Fibroblast of skin of back (primary cell): ENCODE measurements at regions not wholly inside any gene's neighbourhood (a gene's known extent, or its start where the extent isn't known, plus 50 kb on each side); places are given as distances from the start of the nearest gene placed in this dataset.

Source experiments
- DNase-seq: peaks from one replicate; pipeline ENCODE4 v3.0.0-alpha.2; 2013

- DNase-seq: no peak
Observed at GRCh38 chr12:124726596-124727263, 136.9 kb downstream of the SCARB1 start.

DNA sequence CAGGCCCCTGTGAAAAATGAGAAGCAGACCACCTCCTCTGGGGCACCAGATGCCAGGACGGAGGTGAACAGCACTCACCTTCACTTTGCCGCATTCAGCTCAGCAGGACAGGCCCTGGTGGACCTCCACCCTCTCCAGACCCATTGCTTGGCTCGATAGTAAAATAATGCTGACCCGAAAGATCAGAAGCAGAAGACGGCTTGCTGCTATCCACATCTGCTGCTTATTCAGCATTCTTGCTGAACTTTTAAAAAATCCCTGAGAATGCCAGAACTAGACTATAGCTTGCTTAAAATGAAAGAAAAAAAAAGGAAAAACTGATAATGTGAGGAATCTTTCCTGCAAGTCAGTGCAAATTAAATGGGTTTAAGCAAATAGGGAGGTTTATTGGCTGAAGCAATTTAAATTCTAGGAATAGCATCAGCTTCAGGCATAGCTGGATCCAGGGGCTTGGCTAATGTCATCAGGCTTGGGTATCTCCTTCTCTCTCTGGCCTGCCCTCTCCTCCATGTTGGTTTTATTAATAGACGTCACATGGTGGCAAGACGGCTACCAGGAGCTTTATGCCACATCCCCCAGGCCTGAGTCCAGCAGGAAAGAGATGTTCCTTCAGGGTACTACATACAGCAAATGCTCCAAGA lies 137.9 kb downstream of the SCARB1 start:
- no peak for DNase-seq

DNA sequence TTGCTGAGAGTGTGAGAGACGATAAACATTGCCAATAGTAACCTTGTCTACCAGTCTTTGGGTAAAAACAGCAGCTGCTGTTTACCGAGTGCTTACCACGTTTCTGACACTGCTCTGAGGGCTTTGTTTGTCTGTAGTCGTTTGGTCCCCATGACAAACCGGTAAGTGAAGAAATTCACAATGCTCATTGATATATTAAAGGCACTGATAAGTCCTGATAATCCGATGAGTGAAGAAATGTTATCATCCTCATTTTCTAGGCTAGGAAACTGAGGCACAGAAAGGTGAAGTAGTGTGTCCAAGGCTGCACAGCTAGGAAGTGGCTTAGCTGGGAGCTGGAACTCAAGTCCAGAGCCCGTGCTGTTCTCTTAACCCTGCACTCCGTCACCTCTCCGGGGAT lies 138.6 kb downstream of the SCARB1 start:
- DNase-seq: no peak

DNA sequence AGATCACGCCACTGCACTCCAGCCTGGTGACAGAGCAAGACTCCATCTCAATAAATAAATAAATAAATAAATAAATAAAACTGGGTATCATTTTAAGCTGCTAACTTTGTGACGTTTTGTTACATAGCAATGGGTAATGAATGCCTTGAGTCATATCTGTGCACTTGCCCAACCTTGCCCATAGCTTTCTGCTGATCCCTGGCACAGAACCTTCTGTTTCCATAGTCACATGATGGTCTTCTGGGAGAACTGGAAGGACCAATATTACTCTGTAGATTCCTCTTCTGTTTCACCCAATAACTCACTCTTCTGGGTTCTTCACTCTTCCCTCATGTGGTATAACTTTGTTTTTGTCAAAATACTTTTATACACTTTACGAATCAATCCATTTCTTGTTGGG lies 140.8 kb downstream of the SCARB1 start:
- DNase-seq: no peak

DNA sequence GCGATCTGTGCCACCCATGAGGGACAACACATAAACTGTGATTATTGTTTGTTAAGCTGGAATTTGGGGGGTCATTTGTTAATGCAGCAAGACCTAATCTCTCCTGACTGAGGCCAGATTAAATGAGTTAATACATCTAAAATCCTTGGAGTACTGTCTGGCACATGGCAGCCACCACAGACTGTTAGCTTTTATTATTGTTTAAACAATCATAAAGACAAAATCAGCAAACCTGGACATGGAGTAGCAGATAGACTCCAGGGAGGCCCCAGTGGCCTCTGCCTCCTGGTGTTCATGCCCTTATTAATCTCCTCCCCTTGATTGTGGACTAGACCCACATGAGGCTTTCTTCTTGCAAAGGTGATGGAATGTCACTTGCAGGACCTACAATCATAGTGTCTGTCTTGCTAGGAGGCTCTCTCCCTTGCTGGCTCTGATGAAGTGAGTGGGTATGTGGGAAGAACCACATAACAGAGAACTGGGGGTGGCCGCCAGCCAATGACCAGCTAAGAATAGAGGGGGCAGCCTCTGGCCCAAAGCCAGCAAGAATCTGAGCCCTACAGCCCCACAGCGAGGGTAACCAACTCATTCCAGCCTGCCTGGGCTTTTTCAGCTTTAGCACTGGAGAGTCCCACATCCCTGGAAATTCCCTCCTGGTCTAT lies 142.0 kb downstream of the SCARB1 start:
- no peak for DNase-seq

DNA sequence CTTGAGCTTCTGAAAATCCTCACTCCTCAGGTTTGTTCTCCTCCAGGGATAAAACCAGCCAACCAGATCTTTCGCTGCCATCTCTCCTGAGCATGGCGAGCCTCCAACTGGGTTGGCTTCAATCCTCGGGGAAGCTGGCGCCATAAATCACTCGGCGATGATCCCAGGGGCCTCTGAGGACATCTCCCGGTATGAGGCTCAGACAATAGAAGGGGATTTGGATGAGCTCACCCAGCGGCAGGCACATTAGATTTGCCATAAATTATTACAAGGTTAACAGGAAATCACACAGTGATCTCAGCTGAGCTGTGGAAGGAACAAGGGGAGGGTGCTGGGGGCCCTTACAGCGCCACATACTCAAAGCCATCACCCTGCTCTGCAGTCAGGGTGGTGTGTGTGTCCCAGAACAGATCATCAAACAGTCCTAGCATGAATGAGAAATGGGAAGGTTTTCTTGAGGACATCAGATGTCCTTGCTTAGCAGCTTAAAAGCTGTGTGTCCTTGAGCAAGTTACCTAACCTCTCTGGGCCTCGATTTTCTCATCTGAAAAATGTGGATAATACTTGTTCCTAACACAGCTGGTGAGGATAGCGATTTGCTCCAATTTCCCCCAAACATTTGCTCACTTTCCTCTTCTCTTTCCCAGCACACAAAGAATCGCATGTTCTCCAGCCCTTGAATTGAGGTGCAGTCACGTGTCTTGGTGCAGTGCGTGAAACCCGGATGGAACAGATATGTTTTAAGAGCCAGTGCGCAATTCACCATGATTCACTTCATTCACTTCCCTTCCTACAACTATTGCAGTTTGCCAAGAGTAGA lies 142.8 kb downstream of the SCARB1 start:
- DNase-seq: peak; percentile 86

DNA sequence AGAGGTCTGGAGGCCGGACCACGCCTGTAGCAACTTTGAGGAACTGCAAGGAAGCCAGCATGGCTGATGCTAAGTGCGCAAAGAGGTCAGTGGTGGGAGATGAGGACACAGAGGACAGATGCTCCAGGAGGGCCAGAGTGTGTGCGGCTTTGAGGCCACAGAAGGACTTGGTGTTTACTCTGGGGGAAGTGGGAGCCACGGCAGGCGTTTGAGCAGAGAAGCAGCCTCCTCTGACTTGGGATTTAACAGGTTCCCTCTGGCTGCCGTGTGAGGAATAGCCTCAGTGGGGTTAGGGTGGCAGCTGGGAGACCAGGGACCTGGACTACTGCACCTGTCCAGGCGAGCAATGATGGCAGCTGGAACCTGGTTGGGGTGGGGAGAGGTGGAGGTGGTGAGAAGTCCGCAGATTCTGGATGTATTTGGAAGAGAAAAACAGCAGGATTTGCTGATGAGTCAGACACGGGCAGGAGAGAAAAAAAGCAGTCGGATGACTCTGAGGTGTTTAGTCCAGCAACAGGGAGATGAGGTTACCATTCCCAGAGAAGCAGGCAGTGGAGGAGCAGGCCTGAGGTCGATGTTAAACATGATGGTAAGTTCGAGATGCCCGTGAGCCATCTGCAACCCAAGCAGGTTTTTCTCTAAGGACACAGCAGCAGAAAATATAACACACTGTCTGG lies 143.5 kb downstream of the SCARB1 start:
- DNase-seq: peak; percentile 75

- DNase-seq: no peak
Observed at GRCh38 chr12:124719231-124719630, 144.4 kb downstream of the SCARB1 start.

GRCh38 chr12:124718458-124718857 lies 145.2 kb downstream of the SCARB1 start:
- DNase-seq: no peak

GRCh38 chr12:124718036-124718435 lies 145.6 kb downstream of the SCARB1 start:
- no peak for DNase-seq

GRCh38 chr12:124717318-124717717 lies 146.3 kb downstream of the SCARB1 start:
- DNase-seq: no peak

GRCh38 chr12:124716208-124717130 lies 147.2 kb downstream of the SCARB1 start:
- DNase-seq: no peak

- DNase-seq: peak; percentile 57
Observed at GRCh38 chr12:124715121-124715990, 147.9 kb upstream of the NCOR2 start.

GRCh38 chr12:124713436-124714082 lies 146.1 kb upstream of the NCOR2 start:
- peak; percentile 64 for DNase-seq

- DNase-seq: no peak
Observed at GRCh38 chr12:124713041-124713435, 145.6 kb upstream of the NCOR2 start.

- no peak for DNase-seq
Observed at GRCh38 chr12:124711344-124711743, 143.9 kb upstream of the NCOR2 start.

- peak; percentile 75 for DNase-seq
Observed at GRCh38 chr12:124709722-124710687, 142.6 kb upstream of the NCOR2 start.

- no peak for DNase-seq
Observed at GRCh38 chr12:124707316-124707715, 139.9 kb upstream of the NCOR2 start.

DNA sequence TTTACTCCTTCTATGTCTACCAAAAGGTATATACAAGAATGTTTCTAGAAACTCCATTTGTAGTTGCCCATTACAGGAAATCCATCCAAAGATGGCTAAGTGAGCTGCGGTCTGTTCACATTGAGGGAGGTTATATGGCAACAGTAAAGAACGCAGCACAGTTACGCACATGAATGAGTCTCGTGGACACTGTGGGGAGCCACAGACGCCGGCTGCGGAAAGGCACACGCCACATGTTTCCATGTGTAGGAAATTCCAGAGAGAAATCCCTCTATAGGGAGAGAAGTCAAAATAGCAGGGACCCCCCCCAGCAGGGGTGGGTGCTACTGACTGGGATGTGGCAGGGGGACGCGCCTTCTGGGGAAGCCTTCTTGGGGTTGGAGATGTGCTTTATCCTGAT lies 139.0 kb upstream of the NCOR2 start:
- no peak for DNase-seq
